Breast epithelium (tissue), 3 donors: ENCODE measurements at regions not wholly inside any gene's neighbourhood (a gene's known extent, or its start where the extent isn't known, plus 50 kb on each side); places are given as distances from the start of the nearest gene placed in this dataset.

Experiments used
- POLR2A ChIP-seq: fragments of 450-650 bp; IDR thresholded peaks from one replicate; pipeline ENCODE4 v1.6.1; 2016; ENCODE audit warnings: antibody characterized with exemption, mild to moderate bottlenecking, moderate library complexity
- POLR2AphosphoS5 ChIP-seq, 3 donors: sonication (generic); formaldehyde crosslinking; IDR thresholded peaks; one replicate each; pipeline ENCODE4 v1.6.1; 2017; ENCODE audit warnings: antibody characterized with exemption in 3 of 3
- TF ChIP-seq, protein P1 (sequence below), 3 donors: fragments of 450-650 bp; IDR thresholded peaks; one replicate each; pipeline ENCODE4 v1.5.1; 2016 to 2017; ENCODE audit warnings: antibody characterized with exemption in 3 of 3, mild to moderate bottlenecking in 3 of 3, moderate library complexity in 3 of 3

DNA sequence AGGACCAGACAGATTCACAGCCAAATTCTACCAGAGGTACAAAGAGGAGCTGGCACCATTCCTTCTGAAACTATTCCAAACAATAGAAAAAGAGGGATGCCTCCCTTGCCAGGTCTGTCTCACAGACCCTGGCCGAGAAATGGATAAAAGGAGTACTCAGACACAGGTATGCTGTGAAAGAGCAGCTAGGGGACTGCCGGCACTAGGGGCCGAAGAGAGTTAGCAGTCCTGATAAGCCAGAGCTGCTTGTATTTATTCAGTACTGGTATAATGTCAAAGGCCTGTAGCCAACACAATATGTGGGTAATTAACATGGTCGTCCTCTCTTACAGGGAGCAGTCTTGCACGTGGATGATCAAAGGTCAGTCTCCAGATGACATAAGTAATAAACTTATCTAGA, 1042.1 kb upstream of the LCORL start:
- TF ChIP-seq POLR2A, result no peak
- TF ChIP-seq, protein P1, sequence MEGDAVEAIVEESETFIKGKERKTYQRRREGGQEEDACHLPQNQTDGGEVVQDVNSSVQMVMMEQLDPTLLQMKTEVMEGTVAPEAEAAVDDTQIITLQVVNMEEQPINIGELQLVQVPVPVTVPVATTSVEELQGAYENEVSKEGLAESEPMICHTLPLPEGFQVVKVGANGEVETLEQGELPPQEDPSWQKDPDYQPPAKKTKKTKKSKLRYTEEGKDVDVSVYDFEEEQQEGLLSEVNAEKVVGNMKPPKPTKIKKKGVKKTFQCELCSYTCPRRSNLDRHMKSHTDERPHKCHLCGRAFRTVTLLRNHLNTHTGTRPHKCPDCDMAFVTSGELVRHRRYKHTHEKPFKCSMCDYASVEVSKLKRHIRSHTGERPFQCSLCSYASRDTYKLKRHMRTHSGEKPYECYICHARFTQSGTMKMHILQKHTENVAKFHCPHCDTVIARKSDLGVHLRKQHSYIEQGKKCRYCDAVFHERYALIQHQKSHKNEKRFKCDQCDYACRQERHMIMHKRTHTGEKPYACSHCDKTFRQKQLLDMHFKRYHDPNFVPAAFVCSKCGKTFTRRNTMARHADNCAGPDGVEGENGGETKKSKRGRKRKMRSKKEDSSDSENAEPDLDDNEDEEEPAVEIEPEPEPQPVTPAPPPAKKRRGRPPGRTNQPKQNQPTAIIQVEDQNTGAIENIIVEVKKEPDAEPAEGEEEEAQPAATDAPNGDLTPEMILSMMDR (IDR thresholded peaks at IDR 0.05), result no peak
- no peak for TF ChIP-seq POLR2AphosphoS5 (IDR thresholded peaks at IDR 0.05)
